Astrocyte of the cerebellum (primary cell): ENCODE measurements at regions not wholly inside any gene's neighbourhood (a gene's known extent, or its start where the extent isn't known, plus 50 kb on each side); places are given as distances from the start of the nearest gene placed in this dataset.
A peak's percentile ranks its signal among the peaks of the same experiment; 100 is the strongest.

Experiments
- DNase-seq: peaks from one replicate; pipeline ENCODE4 v3.0.0-alpha.2; 2011; ENCODE audit warnings: low read depth
- H3K4me3 ChIP-seq: 2 replicates; pipeline ENCODE4 v1.5.1; 2011; ENCODE audit warnings: mild to moderate bottlenecking, low read depth, low read length, moderate library complexity
- CTCF ChIP-seq: IDR thresholded peaks from 2 replicates; pipeline ENCODE4 v1.5.1; 2012; ENCODE audit warnings: low read length, low read depth, moderate library complexity, mild to moderate bottlenecking; ENCODE audit errors: missing control alignments
- in situ Hi-C: cut with HindIII; loops from 2 replicates; pipeline ENCODE4 v1.10.0; 2017; ENCODE audit warnings: low sequenced_read_pairs

- in situ Hi-C loops = no loop called here
- peak overlapping the region; percentile 26 for H3K4me3 ChIP-seq
- no peak for DNase-seq
- TF ChIP-seq CTCF = no peak
Observed at GRCh38 chr2:468648-469336, 180.9 kb upstream of the ALKAL2 start.

DNA sequence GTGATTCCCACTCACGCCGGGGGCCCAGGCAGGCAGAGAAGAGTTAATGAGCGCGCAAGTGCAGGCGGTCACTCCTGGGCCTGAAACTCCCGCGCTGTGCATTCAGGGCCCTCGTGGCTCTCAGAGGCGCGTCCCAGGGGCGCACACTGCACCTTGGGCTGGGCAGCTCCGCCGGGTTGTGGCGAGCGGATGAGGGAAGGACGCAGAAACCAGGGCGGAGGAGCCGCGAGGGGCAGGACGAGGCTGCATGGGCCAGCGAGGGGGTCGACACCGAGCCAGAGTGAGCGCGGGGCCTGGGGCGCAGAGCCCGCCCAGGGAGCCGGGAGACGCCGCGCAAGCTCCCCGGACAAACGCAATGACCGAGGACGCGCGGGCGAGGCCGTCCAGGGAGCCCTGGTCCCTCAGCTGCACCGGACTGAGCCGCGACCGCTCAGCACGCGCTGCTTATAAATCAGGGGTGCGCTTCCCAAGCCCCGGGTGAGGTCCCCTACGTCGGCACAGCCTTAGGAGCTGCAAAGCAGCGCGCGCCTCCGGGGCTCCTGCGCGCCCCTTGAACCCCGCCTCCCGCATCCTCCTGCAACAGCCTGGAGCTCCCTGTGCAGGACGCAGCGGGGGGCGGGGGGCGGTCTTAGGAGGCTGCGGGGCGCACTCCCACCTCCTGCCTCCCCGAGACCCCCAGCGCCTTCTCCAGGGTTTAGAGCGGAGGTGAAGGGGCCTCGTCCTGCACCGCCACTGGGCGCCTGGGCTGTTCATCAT is 180.2 kb upstream of the ALKAL2 start:
- peak overlapping the region; percentile 26 for H3K4me3 ChIP-seq
- no peak for DNase-seq
- in situ Hi-C loops = no loop called here
- no peak for TF ChIP-seq CTCF

- DNase-seq = no peak
- in situ Hi-C loops = no loop called here
- TF ChIP-seq CTCF = no peak
- H3K4me3 ChIP-seq = no peak overlapping the region
Observed at GRCh38 chr2:467543-467891, 179.6 kb upstream of the ALKAL2 start.

DNA sequence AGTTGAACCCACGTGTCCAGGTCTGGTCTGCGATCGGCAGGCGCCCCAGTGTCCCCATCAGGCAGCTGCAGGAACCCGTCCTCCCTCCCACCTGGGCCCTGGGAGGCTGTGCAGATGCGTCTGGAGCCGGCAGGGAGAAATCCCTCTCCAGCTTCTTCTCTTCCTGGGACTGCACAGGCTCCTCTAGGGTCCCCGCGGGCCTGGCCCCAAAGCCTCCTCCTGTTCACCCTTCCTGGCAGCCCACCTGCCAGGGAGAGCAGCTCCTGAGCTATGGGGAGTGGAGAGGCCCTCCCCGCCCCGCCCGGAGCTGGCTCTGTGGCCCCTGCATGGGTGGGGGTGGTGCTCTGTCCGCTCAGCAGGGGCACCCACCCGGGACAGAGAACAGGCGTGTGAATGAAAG is 179.2 kb upstream of the ALKAL2 start:
- DNase-seq = no peak
- TF ChIP-seq CTCF = no peak
- H3K4me3 ChIP-seq = no peak overlapping the region
- in situ Hi-C loops = no loop called here

GRCh38 chr2:464562-465309 is 176.8 kb upstream of the ALKAL2 start:
- TF ChIP-seq CTCF = no peak
- DNase-seq = no peak
- H3K4me3 ChIP-seq = no peak overlapping the region
- in situ Hi-C loops = no loop called here

DNA sequence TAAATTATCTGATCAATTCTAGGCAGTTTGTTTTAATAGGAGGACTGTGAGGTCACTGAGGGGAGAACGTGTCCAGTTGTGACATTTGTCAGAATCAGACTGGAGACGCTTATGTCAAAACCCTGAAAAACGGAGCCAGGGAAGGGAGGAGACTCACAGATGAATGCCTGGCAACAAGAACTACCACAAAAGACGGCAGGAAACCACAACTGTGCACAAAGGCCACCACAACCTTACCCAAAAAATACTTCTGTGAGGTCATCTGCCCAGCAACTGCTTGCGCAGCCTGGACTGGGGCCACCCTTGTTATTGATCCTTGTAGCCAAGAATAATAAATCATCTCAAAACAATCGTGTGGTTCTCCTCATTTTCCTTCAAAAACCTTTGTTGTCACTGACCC is 173.0 kb upstream of the ALKAL2 start:
- in situ Hi-C loops = no loop called here
- peak; percentile 41 for DNase-seq
- no peak overlapping the region for H3K4me3 ChIP-seq
- TF ChIP-seq CTCF = no peak
